K562 (cell line): ENCODE measurements at regions not wholly inside any gene's neighbourhood (a gene's known extent, or its start where the extent isn't known, plus 50 kb on each side); places are given as distances from the start of the nearest gene placed in this dataset.

ENCODE experiments used
- ATAC-seq: fragments of 200-7000 bp; cut with Tn5 transposase; 3 replicates; pipeline ENCODE4 v1.9.1; 2020; ENCODE audit warnings: moderate library complexity
- BruUV-seq: library from RNA; stranded (reverse); fragments of 400-500 nt; replicated peaks from 2 replicates; lab custom pipeline; 2021; lab: Mats Ljungman, UMichigan
- CTCF ChIA-PET: fragments of 300-600 bp; formaldehyde crosslinking; extraction: SDS; loops from one replicate; lab custom pipeline; 2021; ENCODE audit warnings: low intra/inter-chr PET ratio; lab: Yijun Ruan, JAX
- POLR2A ChIA-PET: fragments of 300-600, 350-650 bp; sonication (Branson Sonifier 250); formaldehyde crosslinking; extraction: SDS; loops from one replicate; lab custom pipeline; 2021; ENCODE audit warnings: antibody characterized with exemption, inconsistent platforms; lab: Yijun Ruan, JAX
- DNase-seq, 4 experiments: peaks; one replicate each; pipeline versions ENCODE4 v3.0.0 to v3.0.0-alpha.2; 2011 to 2018; ENCODE audit warnings: low spot score in 3 of 4, mixed read lengths in 3 of 4; ENCODE audit errors: extremely low read depth in 1 of 4
- FAIRE-seq: peaks from 2 replicates; lab custom pipeline; 2011; peaks lifted over from hg19 to GRCh38; lab: Jason Lieb, UNC
- H2AFZ ChIP-seq: 2 replicates; pipeline ENCODE4 v1.6.0; 2011; ENCODE audit warnings: low read depth, low read length, control low read depth, inconsistent platforms
- H3K27ac ChIP-seq: fragments of 200-600 bp; 3 replicates; pipeline ENCODE4 v1.8.0; 2011; ENCODE audit warnings: low read depth, mild to moderate bottlenecking, control low read depth, inconsistent platforms, low read length, moderate library complexity, mixed read lengths; ENCODE audit errors: extremely low read depth
- H3K27me3 ChIP-seq, 2 experiments: fragments of 300-600 bp in 1 of 2; 2 replicates in 1 of 2; 3 replicates in 1 of 2; pipeline versions ENCODE4 v1.6.0 to v1.8.0; 2011; ENCODE audit warnings: inconsistent platforms in 2 of 2, low read length in 2 of 2, mild to moderate bottlenecking in 1 of 2, mixed read lengths in 1 of 2, moderate library complexity in 1 of 2; ENCODE audit not compliant: control insufficient read depth in 2 of 2, insufficient read depth in 2 of 2
- H3K36me3 ChIP-seq: fragments of 300-600 bp; 3 replicates; pipeline ENCODE4 v1.8.0; 2011; ENCODE audit warnings: mild to moderate bottlenecking, low read length, inconsistent platforms; ENCODE audit not compliant: control insufficient read depth, insufficient read depth
- H3K4me1 ChIP-seq, 2 experiments: fragments of 200-600 bp in 1 of 2; replicated peaks in 1 of 2; 2 replicates in 1 of 2; 3 replicates in 1 of 2; pipeline versions ENCODE4 v1.5.1 to v1.8.0; 2011; ENCODE audit warnings: inconsistent platforms in 2 of 2, low read length in 2 of 2, mild to moderate bottlenecking in 1 of 2, mixed read lengths in 1 of 2, moderate library complexity in 1 of 2; ENCODE audit not compliant: control insufficient read depth in 2 of 2, insufficient read depth in 2 of 2
- H3K4me2 ChIP-seq: 2 replicates; pipeline ENCODE4 v1.6.1; 2011; ENCODE audit warnings: low read length, control low read depth, inconsistent platforms, mixed read lengths; ENCODE audit not compliant: insufficient read depth
- H3K4me3 ChIP-seq: fragments of 200-600 bp; sonication (generic), shearing (Covaris generic); 2 replicates; pipeline ENCODE4 v1.5.1; 2016; ENCODE audit warnings: control low read depth, inconsistent platforms
- H3K79me2 ChIP-seq: fragments of 200-600 bp; 3 replicates; pipeline ENCODE4 v1.8.0; 2011; ENCODE audit warnings: low read length, inconsistent platforms; ENCODE audit not compliant: control insufficient read depth, insufficient read depth
- H3K9ac ChIP-seq, 2 experiments: 2 replicates each; pipeline versions ENCODE4 v1.6.0 to v1.6.1; 2011; ENCODE audit warnings: low read depth in 2 of 2, low read length in 2 of 2, control low read depth in 1 of 2, inconsistent platforms in 1 of 2, mild to moderate bottlenecking in 1 of 2, mixed read lengths in 1 of 2; ENCODE audit not compliant: insufficient read depth in 1 of 2
- H3K9me1 ChIP-seq: one replicate; pipeline ENCODE4 v1.6.0; 2011; ENCODE audit warnings: inconsistent platforms, mild to moderate bottlenecking, low read length, moderate library complexity; ENCODE audit not compliant: control insufficient read depth, insufficient read depth
- H3K9me3 ChIP-seq: replicated peaks from 2 replicates; pipeline ENCODE4 v1.5.1; 2011; ENCODE audit warnings: low read depth, low read length, inconsistent platforms; ENCODE audit not compliant: control insufficient read depth, insufficient read depth
- H4K20me1 ChIP-seq: replicated peaks from 2 replicates; pipeline ENCODE4 v1.6.1; 2011; ENCODE audit warnings: low read length, inconsistent platforms, mixed read lengths; ENCODE audit not compliant: control insufficient read depth, insufficient read depth
- CTCF ChIP-seq, 3 experiments: IDR thresholded peaks in 2 of 3; conservative IDR thresholded peaks in 1 of 3; 2 replicates each; pipeline ENCODE4 v1.5.1; 2011 to 2012; ENCODE audit warnings: low read length in 3 of 3, mild to moderate bottlenecking in 3 of 3, control low read depth in 2 of 3, improper control_type of control experiment in 1 of 3, inconsistent platforms in 1 of 3, low read depth in 1 of 3, mixed read lengths in 1 of 3, moderate library complexity in 1 of 3; ENCODE audit not compliant: insufficient read depth in 2 of 3
- RAD21 ChIP-seq, 2 experiments: fragments of 250-450 bp in 1 of 2; fragments of 450-650 bp in 1 of 2; sonication (Bioruptor Pico) in 1 of 2; formaldehyde crosslinking in 1 of 2; IDR thresholded peaks in 1 of 2; conservative IDR thresholded peaks in 1 of 2; 2 replicates each; pipeline versions ENCODE4 v1.4.0 to v1.8.0; 2020 to 2022; ENCODE audit warnings: mild to moderate bottlenecking in 2 of 2, moderate library complexity in 1 of 2
- REST ChIP-seq, 2 experiments: fragments of 450-650 bp; formaldehyde crosslinking in 1 of 2; IDR thresholded peaks; 2 replicates each; pipeline versions ENCODE4 v1.4.0 to v1.6.1; 2014 to 2020; ENCODE audit warnings: mild to moderate bottlenecking in 2 of 2, borderline replicate concordance in 1 of 2, low read depth in 1 of 2
- SMC3 ChIP-seq: conservative IDR thresholded peaks from 2 replicates; pipeline ENCODE4 v1.6.1; 2011; ENCODE audit warnings: low read depth, low read length, improper control_type of control experiment; ENCODE audit not compliant: insufficient read depth
- TOE1 ChIP-seq, 2 experiments: fragments of 450-650 bp in 1 of 2; sonication (generic) in 1 of 2; formaldehyde crosslinking in 1 of 2; IDR thresholded peaks; 2 replicates each; pipeline versions ENCODE4 v1.7.1 to v1.8.0; 2016 to 2022; ENCODE audit warnings: borderline replicate concordance in 2 of 2, mild to moderate bottlenecking in 2 of 2, antibody characterized with exemption in 1 of 2, inconsistent platforms in 1 of 2, low read depth in 1 of 2, missing genetic modification reagents in 1 of 2, moderate library complexity in 1 of 2
- WGBS: fragments of 100-300 bp; shearing (Covaris generic); methylation state at CpG from one replicate; pipeline ENCODE4 v1.1.6; 2016; ENCODE audit warnings: low coverage, mixed read lengths; ENCODE audit not compliant: insufficient coverage; ENCODE audit errors: missing lambda C conversion rate; 5-methylcytosine and 5-hydroxymethylcytosine counted together
- in situ Hi-C: fragments of 300-500 bp; cut with MboI; formaldehyde crosslinking; loops from 4 replicates; pipeline ENCODE4 v1.15.0; 2018; ENCODE audit warnings: inconsistent platforms, mixed read lengths
- intact Hi-C: fragments of 100-400 bp; cut with micrococcal nuclease; formaldehyde crosslinking; loops from 2 replicates; pipeline ENCODE4 v1.14.2; 2022

- POLR2A ChIA-PET, result interaction anchor here (1.4 kb wide), 1 partner anchor 166 kb away, joined by 3 read pairs; no protein-coding TSS in a partner anchor
- TF ChIP-seq SMC3 (no peak), RAD21 (CRISPR knock-in tag; conservative IDR thresholded peaks at IDR 0.05 in 1 of 2, IDR thresholded peaks at IDR 0.05 in 1 of 2) (peak in 1 of 2 experiments; percentile 48; a peak in 2 of 4 replicates), TOE1 (IDR thresholded peaks at IDR 0.05; ENCODE audit: borderline replicate concordance) (no peak), TOE1 (CRISPR knock-in tag; IDR thresholded peaks at IDR 0.05; ENCODE audit: borderline replicate concordance, low read depth) (no peak), REST (IDR thresholded peaks at IDR 0.05; ENCODE audit: borderline replicate concordance) (peak; percentile 15; the same call in 1 of the 2 replicates), REST (CRISPR knock-in tag; IDR thresholded peaks at IDR 0.05; ENCODE audit: low read depth) (no peak), CTCF (IDR thresholded peaks at IDR 0.05 in 2 of 3, conservative IDR thresholded peaks at IDR 0.05 in 1 of 3; ENCODE audit: insufficient read depth in 2 of 3, low read depth in 1 of 3, low read length in 3 of 3) (peak; percentile 20 to 46 (median 44); a peak in 3 of 6 replicates)
- CTCF ChIA-PET, result interaction anchor here (0.5 to 0.9 kb wide), 2 partner anchors 266 to 1303 kb away, joined by 5 to 6 read pairs; no protein-coding TSS in a partner anchor
Observed at GRCh38 chr3:124281453-124282316, 289.8 kb upstream of the ROPN1 start.

More at GRCh38 chr3:124281453-124282316, 289.8 kb upstream of the ROPN1 start:
- in situ Hi-C loops (no loop called here), intact Hi-C loops (loop anchor here (2.0 kb wide), 1 partner anchor 267 kb away; no protein-coding TSS in a partner anchor)
- DNase-seq, result peak; percentile 3 to 17 (median 8)
- 0% methylated on average over 6 of the region's 6 CpGs for WGBS
- FAIRE-seq, result no peak
- Histone ChIP-seq H3K4me3 (no peak overlapping the region), H4K20me1 (no peaks in the 10 kb centered on the region), H3K9me1 (no peaks in the 10 kb centered on the region), H3K4me1 (no peaks in the 10 kb centered on the region), H3K27ac (no peak overlapping the region), H3K9ac (no peak overlapping the region), H3K36me3 (no peaks in the 10 kb centered on the region), H3K9me3 (no peaks in the 10 kb centered on the region), H3K79me2 (no peaks in the 10 kb centered on the region), H3K4me2 (no peak overlapping the region), H3K27me3 (no peaks in the 10 kb centered on the region), H2AFZ (no peak overlapping the region)
- ATAC-seq, result peak; percentile 57; the same call in 1 of the 3 replicates
- BruUV-seq, result no TSS peak
